ENCODE measurements at regions not wholly inside any gene's neighbourhood (a gene's known extent, or its start where the extent isn't known, plus 50 kb on each side); places are given as distances from the start of the nearest gene placed in this dataset.
"Not testable (repeated sequence)": the region's sequence is repeated elsewhere in the genome, so short reads cannot be mapped to it uniquely, and the experiment has no call there.

GRCh38 chr13:89518289-89519077, 1829.0 kb upstream of the MIR17HG start:
- no peak overlapping the region for H3K27ac ChIP-seq (ENCODE audit: low read depth)
- H3K36me3 ChIP-seq (ENCODE audit: insufficient read depth), result no peaks in the 10 kb centered on the region
- no peak for DNase-seq (ENCODE audit: extremely low spot score)
- no peaks in the 10 kb centered on the region for H3K4me1 ChIP-seq (ENCODE audit: insufficient read depth)
- H3K4me3 ChIP-seq (ENCODE audit: low read depth, low read length), result no peak overlapping the region
- WGBS, result 75% methylated on average over 4 of the region's 4 CpGs

DNA sequence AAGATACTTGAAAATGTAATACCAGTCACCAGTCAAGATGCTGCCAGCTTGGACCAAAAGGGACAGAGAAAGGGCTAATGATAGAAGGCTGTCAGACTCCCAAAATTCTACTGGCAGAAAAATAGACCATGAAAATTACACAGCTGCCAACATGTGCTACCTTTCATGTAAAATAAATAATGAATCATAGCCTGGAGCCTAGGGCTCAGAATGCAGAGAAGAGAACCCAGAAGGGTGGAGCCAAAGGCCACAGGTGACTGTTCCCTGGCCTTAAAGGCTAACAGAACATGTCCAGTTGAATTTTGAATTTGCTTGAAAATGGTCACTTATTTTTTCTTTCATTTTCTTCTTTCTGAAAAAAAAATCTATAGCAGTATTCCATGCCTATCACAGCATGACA, 1827.0 kb upstream of the MIR17HG start:
- no peak for DNase-seq (ENCODE audit: extremely low spot score)
- Histone ChIP-seq H3K36me3 (ENCODE audit: insufficient read depth) (no peaks in the 10 kb centered on the region), H3K27ac (ENCODE audit: low read depth) (no peak overlapping the region), H3K4me3 (ENCODE audit: low read depth, low read length) (no peak overlapping the region), H3K4me1 (ENCODE audit: insufficient read depth) (no peaks in the 10 kb centered on the region)

DNA sequence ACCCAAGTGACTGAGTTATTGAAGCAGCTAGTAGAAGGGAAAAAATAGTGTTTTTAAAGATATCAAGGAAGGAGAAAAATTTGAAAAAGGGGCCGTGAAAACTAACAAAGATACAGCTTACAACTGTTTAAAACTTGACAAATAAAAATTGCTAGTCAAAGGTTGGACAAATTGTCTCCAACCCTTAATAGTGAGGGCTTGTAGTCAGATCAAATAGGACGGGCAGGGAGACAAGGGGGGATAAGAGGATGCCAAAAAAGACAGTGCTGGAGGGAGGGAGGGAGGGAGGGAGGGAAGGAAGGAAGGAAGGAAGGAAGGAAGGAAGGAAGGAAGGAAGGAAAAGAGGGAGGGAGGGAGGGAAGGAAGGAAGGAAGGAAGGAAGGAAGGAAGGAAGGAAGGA, 1825.8 kb upstream of the MIR17HG start:
- H3K36me3 ChIP-seq (ENCODE audit: insufficient read depth); H3K27ac ChIP-seq (ENCODE audit: low read depth); H3K4me3 ChIP-seq (ENCODE audit: low read depth, low read length); H3K4me1 ChIP-seq (ENCODE audit: insufficient read depth); DNase-seq (ENCODE audit: extremely low spot score): not testable (repeated sequence)
- 64% methylated on average over 2 of the region's 2 CpGs for WGBS

GRCh38 chr13:89541091-89542030, 1806.1 kb upstream of the MIR17HG start:
- 86% methylated on average over 6 of the region's 6 CpGs for WGBS
- H3K4me3 ChIP-seq (ENCODE audit: low read depth, low read length), result no peak overlapping the region
- no peak for DNase-seq (ENCODE audit: extremely low spot score)
- H3K36me3 ChIP-seq (ENCODE audit: insufficient read depth), result no peaks in the 10 kb centered on the region
- H3K4me1 ChIP-seq (ENCODE audit: insufficient read depth), result no peaks in the 10 kb centered on the region
- H3K27ac ChIP-seq (ENCODE audit: low read depth), result no peak overlapping the region

DNA sequence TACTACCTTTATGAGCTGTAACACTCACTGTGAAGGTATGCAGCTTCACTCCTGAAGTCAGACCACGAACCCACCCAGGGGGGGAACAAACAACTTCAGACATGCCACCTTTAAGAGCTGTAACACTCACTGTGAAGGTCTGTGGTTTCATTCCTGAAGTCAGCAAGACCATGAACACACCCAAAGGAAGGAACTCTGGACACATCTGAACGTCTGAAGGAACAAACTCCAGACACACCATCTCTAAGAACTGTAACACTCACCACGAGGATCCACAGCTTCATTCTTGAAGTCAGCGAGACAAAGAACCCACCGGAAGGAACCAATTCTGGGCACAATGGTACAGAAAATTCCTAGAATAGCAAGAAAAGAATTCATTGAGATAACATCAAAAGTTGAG, 1796.5 kb upstream of the MIR17HG start:
- 79% methylated on average over 5 of the region's 5 CpGs for WGBS

DNA sequence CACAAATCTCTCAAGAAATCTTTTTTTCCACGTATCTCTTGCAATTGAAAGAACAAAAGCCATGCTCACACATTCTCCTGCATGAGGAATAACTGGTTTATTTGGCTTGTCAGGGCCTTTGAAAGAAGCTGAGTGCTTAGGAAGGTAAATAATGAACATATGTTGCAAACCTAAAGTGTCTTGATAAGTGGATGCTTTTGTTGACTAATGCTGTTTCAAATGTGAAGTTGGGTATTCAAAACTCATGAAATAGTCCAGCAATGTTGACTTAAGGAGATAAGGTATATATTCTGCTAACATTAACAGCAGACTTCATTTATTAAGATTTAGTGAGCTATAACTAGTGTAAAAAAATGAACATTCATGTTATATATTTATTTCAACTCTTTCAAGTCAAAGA, 1792.7 kb upstream of the MIR17HG start:
- Histone ChIP-seq H3K27ac (ENCODE audit: low read depth) (no peak overlapping the region), H3K4me3 (ENCODE audit: low read depth, low read length) (no peak overlapping the region), H3K36me3 (ENCODE audit: insufficient read depth) (no peaks in the 10 kb centered on the region), H3K4me1 (ENCODE audit: insufficient read depth) (no peaks in the 10 kb centered on the region)
- peak; percentile 6 for DNase-seq (ENCODE audit: extremely low spot score)
- 30% methylated on average over 1 of the region's 1 CpG for WGBS

More for the DNA sequence above, 1796.5 kb upstream of the MIR17HG start:
- Histone ChIP-seq H3K4me3 (ENCODE audit: low read depth, low read length) (no peak overlapping the region), H3K27ac (ENCODE audit: low read depth) (no peak overlapping the region), H3K36me3 (ENCODE audit: insufficient read depth) (no peaks in the 10 kb centered on the region), H3K4me1 (ENCODE audit: insufficient read depth) (no peaks in the 10 kb centered on the region)
- no peak for DNase-seq (ENCODE audit: extremely low spot score)

DNA sequence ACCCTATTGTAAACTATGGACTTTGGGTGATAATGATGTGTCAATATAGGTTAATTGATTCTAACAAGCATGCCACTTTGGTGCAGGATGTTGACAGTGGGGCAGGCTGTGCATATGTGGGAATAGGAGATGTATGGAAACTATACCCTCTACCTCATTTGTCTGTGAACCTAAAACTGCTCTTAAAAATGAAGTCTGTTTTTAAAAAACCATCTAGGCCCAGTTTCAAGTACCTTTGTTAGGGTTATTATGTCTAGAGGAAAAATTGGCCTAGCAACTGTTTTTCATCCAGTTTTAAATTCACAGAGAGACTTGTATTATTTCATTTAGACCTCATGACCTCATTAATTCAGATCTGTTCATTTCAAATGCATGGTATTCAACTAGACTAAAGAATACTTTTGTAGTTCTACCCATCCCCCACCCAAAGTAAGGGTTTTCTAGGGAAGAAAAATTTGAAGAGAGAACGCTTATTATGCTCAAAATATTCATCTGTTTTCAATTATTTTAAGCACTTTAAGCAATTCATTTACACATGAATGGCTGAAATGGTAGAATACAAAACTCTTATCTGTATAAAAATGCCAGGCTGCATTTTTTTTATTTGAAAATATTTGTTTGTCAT, 1781.9 kb upstream of the MIR17HG start:
- DNase-seq (ENCODE audit: extremely low spot score), result no peak
- H3K4me3 ChIP-seq (ENCODE audit: low read depth, low read length), result no peak overlapping the region
- H3K27ac ChIP-seq (ENCODE audit: low read depth), result no peak overlapping the region
- 74% methylated on average over 1 of the region's 1 CpG for WGBS
- H3K4me1 ChIP-seq (ENCODE audit: insufficient read depth), result no peaks in the 10 kb centered on the region
- H3K36me3 ChIP-seq (ENCODE audit: insufficient read depth), result no peaks in the 10 kb centered on the region

GRCh38 chr13:89567025-89567424, 1780.5 kb upstream of the MIR17HG start:
- no peaks in the 10 kb centered on the region for H3K4me1 ChIP-seq (ENCODE audit: insufficient read depth)

GRCh38 chr13:89568276-89568675, 1779.2 kb upstream of the MIR17HG start:
- WGBS, result 34% methylated on average over 2 of the region's 2 CpGs
- Histone ChIP-seq H3K4me3 (ENCODE audit: low read depth, low read length) (no peak overlapping the region), H3K4me1 (ENCODE audit: insufficient read depth) (no peaks in the 10 kb centered on the region), H3K36me3 (ENCODE audit: insufficient read depth) (no peaks in the 10 kb centered on the region), H3K27ac (ENCODE audit: low read depth) (no peak overlapping the region)
- no peak for DNase-seq (ENCODE audit: extremely low spot score)

More at GRCh38 chr13:89567025-89567424, 1780.5 kb upstream of the MIR17HG start:
- no peaks in the 10 kb centered on the region for H3K36me3 ChIP-seq (ENCODE audit: insufficient read depth)
- no peak for DNase-seq (ENCODE audit: extremely low spot score)
- 97% methylated on average over 4 of the region's 4 CpGs for WGBS
- H3K4me3 ChIP-seq (ENCODE audit: low read depth, low read length), result no peak overlapping the region
- no peak overlapping the region for H3K27ac ChIP-seq (ENCODE audit: low read depth)

GRCh38 chr13:89568746-89569145, 1778.7 kb upstream of the MIR17HG start:
- Histone ChIP-seq H3K4me1 (ENCODE audit: insufficient read depth) (no peaks in the 10 kb centered on the region), H3K36me3 (ENCODE audit: insufficient read depth) (no peaks in the 10 kb centered on the region), H3K4me3 (ENCODE audit: low read depth, low read length) (no peak overlapping the region), H3K27ac (ENCODE audit: low read depth) (no peak overlapping the region)
- DNase-seq (ENCODE audit: extremely low spot score), result no peak
- 83% methylated on average over 2 of the region's 2 CpGs for WGBS

GRCh38 chr13:89571676-89572075, 1775.8 kb upstream of the MIR17HG start:
- Histone ChIP-seq H3K27ac (ENCODE audit: low read depth) (no peak overlapping the region), H3K4me3 (ENCODE audit: low read depth, low read length) (no peak overlapping the region), H3K36me3 (ENCODE audit: insufficient read depth) (no peaks in the 10 kb centered on the region), H3K4me1 (ENCODE audit: insufficient read depth) (no peaks in the 10 kb centered on the region)
- no peak for DNase-seq (ENCODE audit: extremely low spot score)

- no peak for DNase-seq (ENCODE audit: extremely low spot score)
- Histone ChIP-seq H3K4me1 (ENCODE audit: insufficient read depth) (no peaks in the 10 kb centered on the region), H3K36me3 (ENCODE audit: insufficient read depth) (no peaks in the 10 kb centered on the region), H3K27ac (ENCODE audit: low read depth) (no peak overlapping the region), H3K4me3 (ENCODE audit: low read depth, low read length) (no peak overlapping the region)
These were observed 1773.4 kb upstream of the MIR17HG start for GRCh38 chr13:89574077-89574476.

- no peak for DNase-seq (ENCODE audit: extremely low spot score)
- Histone ChIP-seq H3K4me1 (ENCODE audit: insufficient read depth) (no peaks in the 10 kb centered on the region), H3K36me3 (ENCODE audit: insufficient read depth) (no peaks in the 10 kb centered on the region), H3K4me3 (ENCODE audit: low read depth, low read length) (no peak overlapping the region), H3K27ac (ENCODE audit: low read depth) (no peak overlapping the region)
These were observed 1770.2 kb upstream of the MIR17HG start for GRCh38 chr13:89577301-89577700.

Measured in urinary bladder (tissue), 3 donors.